ENCODE measurements at regions not wholly inside any gene's neighbourhood (a gene's known extent, or its start where the extent isn't known, plus 50 kb on each side); places are given as distances from the start of the nearest gene placed in this dataset.

- intact Hi-C loops (cut with micrococcal nuclease) = no loop called here
- no peaks in the 10 kb centered on the region for H3K9me3 ChIP-seq (replicated peaks; ENCODE audit: control insufficient read depth, insufficient read depth, low read length)
- H3K79me2 ChIP-seq (ENCODE audit: control insufficient read depth, insufficient read depth, low read length) = no peaks in the 10 kb centered on the region
- TF ChIP-seq POLR2A (IDR thresholded peaks at IDR 0.05; ENCODE audit: low read depth, low read length) (no peak), POLR2AphosphoS5 (IDR thresholded peaks at IDR 0.05; ENCODE audit: insufficient read depth, low read depth, low read length) (no peak), EZH2 (IDR thresholded peaks at IDR 0.05; ENCODE audit: borderline replicate concordance, low read depth, low read length, severe bottlenecking) (no peak), CTCF (IDR thresholded peaks at IDR 0.05; ENCODE audit: extremely low read depth in 1 of 2, insufficient read depth in 1 of 2, low read depth in 1 of 2, low read length in 2 of 2) (no peak), GATA2 (IDR thresholded peaks at IDR 0.05; ENCODE audit: insufficient read depth, insufficient read length, low read depth, low read length) (no peak), FOS (IDR thresholded peaks at IDR 0.05; ENCODE audit: borderline replicate concordance, insufficient read depth, low read length) (no peak), MYC (IDR thresholded peaks at IDR 0.05; ENCODE audit: low read depth, low read length) (no peak), JUN (IDR thresholded peaks at IDR 0.05; ENCODE audit: borderline replicate concordance, insufficient read depth, insufficient read length, low read depth) (no peak), MAX (IDR thresholded peaks at IDR 0.05; ENCODE audit: insufficient read depth, insufficient read length) (no peak)
- FAIRE-seq (no peak), DNase-seq (ENCODE audit: low read depth, low spot score) (no peak)
- H3K4me2 ChIP-seq (ENCODE audit: insufficient read depth, low read length) = no peak overlapping the region
- H3K27me3 ChIP-seq (ENCODE audit: control insufficient read depth in 2 of 2, insufficient read depth in 2 of 2, low read length in 2 of 2) = no peaks in the 10 kb centered on the region
- no peaks in the 10 kb centered on the region for H3K9me1 ChIP-seq (replicated peaks; ENCODE audit: control insufficient read depth, extremely low read depth, insufficient read depth, low read length)
- dilution Hi-C loops (cut with MboI; ENCODE audit: extremely low pct_ligation_motif_present, low sequenced_read_pairs) = no loop called here
- no peak overlapping the region for H3K9ac ChIP-seq (replicated peaks; ENCODE audit: extremely low read depth, insufficient read depth, low read length)
- H4K20me1 ChIP-seq (replicated peaks; ENCODE audit: control insufficient read depth, extremely low read depth, insufficient read depth, low read length) = no peaks in the 10 kb centered on the region
- CTCF ChIA-PET = no interaction called here
- H3K4me3 ChIP-seq (replicated peaks in 1 of 3; ENCODE audit: insufficient read depth in 1 of 3, low read depth in 1 of 3, low read length in 3 of 3) = no peak overlapping the region
- POLR2A ChIA-PET = no interaction called here
- BruUV-seq (replicated peaks) = no TSS peak
- H3K4me1 ChIP-seq (ENCODE audit: control insufficient read depth, extremely low read depth, insufficient read depth, low read length) = no peaks in the 10 kb centered on the region
- H2AFZ ChIP-seq (ENCODE audit: low read depth, low read length) = no peak overlapping the region
- H3K36me3 ChIP-seq (ENCODE audit: control insufficient read depth in 2 of 2, extremely low read depth in 1 of 2, insufficient read depth in 2 of 2, low read length in 2 of 2) = no peaks in the 10 kb centered on the region
- H3K27ac ChIP-seq (ENCODE audit: insufficient read depth, low read depth, low read length) = no peak overlapping the region
Measured at GRCh38 chr4:18401425-18401824, 379.9 kb upstream of the LCORL start.

Data from endothelial cell of umbilical vein (primary cell).